Erythroblast (primary cell): ENCODE measurements at regions not wholly inside any gene's neighbourhood (a gene's known extent, or its start where the extent isn't known, plus 50 kb on each side); places are given as distances from the start of the nearest gene placed in this dataset.

Experiments used
- GATA1 ChIP-seq: IDR thresholded peaks from 2 replicates; pipeline ENCODE4 v1.6.1; 2011; ENCODE audit warnings: low read depth, mild to moderate bottlenecking, control low read depth, low read length, moderate library complexity
- POLR2A ChIP-seq: IDR thresholded peaks from 2 replicates; pipeline ENCODE4 v1.6.1; 2011; ENCODE audit warnings: mild to moderate bottlenecking, low read length

DNA sequence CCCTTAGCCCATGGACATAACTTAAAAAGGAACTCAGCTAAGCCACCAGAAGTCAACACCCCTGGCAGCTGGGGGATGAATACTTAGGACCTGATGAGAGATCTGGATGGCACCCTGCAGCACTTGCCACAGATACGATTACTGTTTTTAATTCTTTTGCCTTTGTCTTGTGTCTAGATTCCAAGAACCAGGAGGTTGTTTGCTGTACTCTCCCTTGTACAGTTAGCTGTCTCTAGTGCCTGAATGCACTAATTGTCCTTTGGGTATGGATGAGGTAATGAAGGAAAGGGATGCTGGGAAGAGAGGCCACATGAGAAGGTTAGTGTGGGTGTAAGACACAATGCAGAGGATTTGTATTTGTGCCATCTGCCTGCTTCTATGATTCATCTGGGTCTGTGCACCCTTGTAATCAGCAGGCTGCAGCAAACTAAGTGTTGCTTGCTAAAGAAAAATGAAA lies 385.8 kb downstream of the KCNRG start:
- no peak for TF ChIP-seq POLR2A
- TF ChIP-seq GATA1, result no peak
